K562 (cell line): ENCODE measurements at regions not wholly inside any gene's neighbourhood (a gene's known extent, or its start where the extent isn't known, plus 50 kb on each side); places are given as distances from the start of the nearest gene placed in this dataset.

ENCODE experiments used
- ARID2 ChIP-seq: fragments of 450-650 bp; IDR thresholded peaks from 2 replicates; pipeline ENCODE4 v1.6.1; 2017; ENCODE audit warnings: antibody characterized with exemption, mild to moderate bottlenecking
- C11orf30 ChIP-seq: fragments of 450-650 bp; IDR thresholded peaks from 2 replicates; pipeline ENCODE4 v1.6.1; 2016; ENCODE audit warnings: low read depth, mild to moderate bottlenecking
- CTBP1 ChIP-seq: fragments of 450-650 bp; IDR thresholded peaks from 2 replicates; pipeline ENCODE4 v1.6.1; 2016; ENCODE audit warnings: borderline replicate concordance
- CTCF ChIP-seq, 3 experiments: IDR thresholded peaks in 2 of 3; conservative IDR thresholded peaks in 1 of 3; 2 replicates each; pipeline ENCODE4 v1.5.1; 2011 to 2012; ENCODE audit warnings: low read length in 3 of 3, mild to moderate bottlenecking in 3 of 3, control low read depth in 2 of 3, improper control_type of control experiment in 1 of 3, inconsistent platforms in 1 of 3, low read depth in 1 of 3, mixed read lengths in 1 of 3, moderate library complexity in 1 of 3; ENCODE audit not compliant: insufficient read depth in 2 of 3
- MAX ChIP-seq: sonication (generic); formaldehyde crosslinking; IDR thresholded peaks from 2 replicates; pipeline ENCODE4 v1.9.0; 2022; ENCODE audit warnings: mild to moderate bottlenecking, missing genetic modification reagents
- NFYB ChIP-seq: IDR thresholded peaks from 2 replicates; pipeline ENCODE4 v1.6.1; 2011; ENCODE audit warnings: mild to moderate bottlenecking, moderate library complexity; ENCODE audit not compliant: insufficient read length; ENCODE audit errors: extremely low read depth
- POLR2A ChIP-seq: fragments of 450-650 bp; conservative IDR thresholded peaks from 2 replicates; pipeline ENCODE4 v1.6.1; 2016
- SETDB1 ChIP-seq: IDR thresholded peaks from one replicate; pipeline ENCODE4 v1.6.1; 2012; ENCODE audit warnings: low read length, control low read depth, inconsistent platforms
- SIRT6 ChIP-seq: IDR thresholded peaks from one replicate; pipeline ENCODE4 v1.6.1; 2012; ENCODE audit warnings: low read depth, mild to moderate bottlenecking, control low read depth, inconsistent platforms, low read length, moderate library complexity
- TARDBP ChIP-seq: fragments of 450-650 bp; IDR thresholded peaks from 2 replicates; pipeline ENCODE4 v1.6.1; 2016
- ZNF280B ChIP-seq: fragments of 250-450 bp; sonication (Bioruptor Pico); IDR thresholded peaks from 2 replicates; pipeline ENCODE4 v1.5.1; 2021; ENCODE audit warnings: mild to moderate bottlenecking

- TF ChIP-seq POLR2A (no peak), CTCF (IDR thresholded peaks at IDR 0.05 in 2 of 3, conservative IDR thresholded peaks at IDR 0.05 in 1 of 3; ENCODE audit: insufficient read depth in 2 of 3, low read depth in 1 of 3, low read length in 3 of 3) (no peak), C11orf30 (no peak), CTBP1 (no peak), ARID2 (no peak), NFYB (no peak), SIRT6 (no peak), SETDB1 (no peak), TARDBP (no peak), ZNF280B (no peak), MAX (CRISPR knock-in tag) (no peak)
Observed at GRCh38 chr2:190802626-190803209, 77.9 kb upstream of the GLS start.
